Nephron progenitor cell (in vitro differentiated cells): ENCODE measurements at regions not wholly inside any gene's neighbourhood (a gene's known extent, or its start where the extent isn't known, plus 50 kb on each side); places are given as distances from the start of the nearest gene placed in this dataset.
"Not testable (repeated sequence)": the region's sequence is repeated elsewhere in the genome, so short reads cannot be mapped to it uniquely, and the experiment has no call there.

Experiments used
- DNase-seq: peaks from one replicate; pipeline ENCODE4 v3.0.0; 2021
- H3K27ac Mint-ChIP-seq: 2 replicates; pipeline ENCODE4 v1.8.0; 2021; ENCODE audit warnings: mild to moderate bottlenecking, moderate library complexity, mixed read lengths
- H3K27me3 Mint-ChIP-seq: 2 replicates; pipeline ENCODE4 v1.8.0; 2021; ENCODE audit warnings: mild to moderate bottlenecking, low read depth, mixed read lengths; ENCODE audit not compliant: poor library complexity
- H3K36me3 Mint-ChIP-seq: 2 replicates; pipeline ENCODE4 v1.8.0; 2021; ENCODE audit warnings: low read depth, mixed read lengths
- H3K4me1 Mint-ChIP-seq: 2 replicates; pipeline ENCODE4 v1.8.0; 2021; ENCODE audit warnings: mixed read lengths
- H3K4me3 Mint-ChIP-seq: 2 replicates; pipeline ENCODE4 v1.8.0; 2021; ENCODE audit warnings: mild to moderate bottlenecking, moderate library complexity, mixed read lengths
- H3K9me3 Mint-ChIP-seq: 2 replicates; pipeline ENCODE4 v1.8.0; 2021; ENCODE audit warnings: mild to moderate bottlenecking, moderate library complexity, mixed read lengths
- CTCF ChIP-seq: fragments of 200-600 bp; sonication (generic); IDR thresholded peaks from 2 replicates; pipeline ENCODE4 v1.5.0; 2021; ENCODE audit warnings: antibody characterized with exemption

GRCh38 chr1:100799954-100800612, 80.5 kb downstream of the VCAM1 start:
- no peak for DNase-seq
- TF ChIP-seq CTCF = no peak
- no peaks in the 10 kb centered on the region for H3K4me1 Mint-ChIP-seq
- H3K36me3 Mint-ChIP-seq = no peaks in the 10 kb centered on the region
- no peak overlapping the region for H3K27ac Mint-ChIP-seq
- no peak overlapping the region for H3K4me3 Mint-ChIP-seq
- no peaks in the 10 kb centered on the region for H3K27me3 Mint-ChIP-seq
- peaks cover 28% of the 10 kb centered on the region for H3K9me3 Mint-ChIP-seq

- not testable (repeated sequence) for H3K4me1 Mint-ChIP-seq, H3K27ac Mint-ChIP-seq, H3K4me3 Mint-ChIP-seq, H3K36me3 Mint-ChIP-seq, DNase-seq, H3K27me3 Mint-ChIP-seq
- peaks cover 28% of the 10 kb centered on the region for H3K9me3 Mint-ChIP-seq
These were observed 81.7 kb downstream of the VCAM1 start for GRCh38 chr1:100801256-100801655.

GRCh38 chr1:100803280-100803679, 83.7 kb downstream of the VCAM1 start:
- peaks cover 28% of the 10 kb centered on the region for H3K9me3 Mint-ChIP-seq
- not testable (repeated sequence) for H3K36me3 Mint-ChIP-seq, DNase-seq, H3K4me3 Mint-ChIP-seq, H3K27me3 Mint-ChIP-seq, H3K4me1 Mint-ChIP-seq, H3K27ac Mint-ChIP-seq

GRCh38 chr1:100806601-100807000, 87.1 kb downstream of the VCAM1 start:
- peaks cover 16% of the 10 kb centered on the region for H3K9me3 Mint-ChIP-seq
- DNase-seq = no peak
- no peak for TF ChIP-seq CTCF
- H3K4me1 Mint-ChIP-seq = no peaks in the 10 kb centered on the region
- no peak overlapping the region for H3K27ac Mint-ChIP-seq
- no peaks in the 10 kb centered on the region for H3K36me3 Mint-ChIP-seq
- H3K4me3 Mint-ChIP-seq = no peak overlapping the region
- H3K27me3 Mint-ChIP-seq = no peaks in the 10 kb centered on the region

- no peak for TF ChIP-seq CTCF
- H3K36me3 Mint-ChIP-seq = no peaks in the 10 kb centered on the region
- H3K4me1 Mint-ChIP-seq = no peaks in the 10 kb centered on the region
- no peaks in the 10 kb centered on the region for H3K27me3 Mint-ChIP-seq
- no peaks in the 10 kb centered on the region for H3K9me3 Mint-ChIP-seq
- H3K4me3 Mint-ChIP-seq = no peak overlapping the region
- H3K27ac Mint-ChIP-seq = no peak overlapping the region
- no peak for DNase-seq
These were observed 84.3 kb downstream of the EXTL2 start for GRCh38 chr1:100810360-100810759.

- DNase-seq = no peak
- H3K27ac Mint-ChIP-seq = no peak overlapping the region
- H3K4me3 Mint-ChIP-seq = no peak overlapping the region
- TF ChIP-seq CTCF = no peak
- no peaks in the 10 kb centered on the region for H3K4me1 Mint-ChIP-seq
- no peaks in the 10 kb centered on the region for H3K27me3 Mint-ChIP-seq
- no peaks in the 10 kb centered on the region for H3K9me3 Mint-ChIP-seq
- H3K36me3 Mint-ChIP-seq = no peaks in the 10 kb centered on the region
These were observed 82.8 kb downstream of the EXTL2 start for GRCh38 chr1:100811808-100812207.

- H3K9me3 Mint-ChIP-seq, H3K36me3 Mint-ChIP-seq, H3K4me3 Mint-ChIP-seq, H3K27me3 Mint-ChIP-seq, H3K27ac Mint-ChIP-seq, DNase-seq, H3K4me1 Mint-ChIP-seq: not testable (repeated sequence)
These were observed 79.7 kb downstream of the EXTL2 start for GRCh38 chr1:100814938-100815337.
